HG02678 (cell line): ENCODE measurements at regions not wholly inside any gene's neighbourhood (a gene's known extent, or its start where the extent isn't known, plus 50 kb on each side); places are given as distances from the start of the nearest gene placed in this dataset.

ENCODE experiments used
- ATAC-seq: cut with Tn5 transposase; IDR thresholded peaks from one replicate; pipeline ENCODE4 v1.9.1; 2021; ENCODE audit warnings: mild to moderate bottlenecking, moderate library complexity; ENCODE audit not compliant: unreplicated experiment

- no peak for ATAC-seq
Measured at GRCh38 chr22:49660321-49660720, 167.4 kb downstream of the BRD1 start.

GRCh38 chr22:49659924-49660315 is 167.8 kb downstream of the BRD1 start:
- ATAC-seq = no peak

DNA sequence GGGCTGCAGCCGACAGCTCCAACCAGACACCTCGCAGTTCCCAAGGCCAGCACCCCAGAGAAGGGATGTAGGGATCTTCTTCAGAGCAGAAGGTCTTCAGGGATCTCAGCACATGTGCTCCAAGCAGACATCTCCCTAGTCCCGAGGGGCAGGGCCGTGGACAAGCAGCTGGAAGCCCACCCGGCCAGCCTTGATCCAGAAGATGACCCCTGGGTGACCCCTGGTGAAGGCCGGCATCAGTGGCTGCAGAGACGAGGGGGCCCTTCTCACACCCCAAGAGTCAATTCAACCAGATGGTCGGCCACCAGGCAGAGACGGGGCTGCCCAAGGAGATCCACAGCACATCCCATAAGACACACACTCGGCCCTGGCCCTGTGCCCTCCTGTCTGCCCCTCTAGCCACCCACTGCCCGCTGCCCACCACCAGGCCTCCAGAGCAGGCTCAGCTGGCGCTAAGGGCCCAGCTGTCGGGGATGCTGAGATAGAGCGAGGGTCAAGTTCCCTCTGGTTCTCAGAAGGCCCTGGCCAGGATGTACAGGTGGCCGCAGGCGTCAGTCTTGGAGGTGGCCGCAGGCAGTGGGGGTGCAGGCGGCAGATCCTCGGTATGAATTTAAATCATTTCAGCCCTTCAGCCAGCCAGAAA is 168.3 kb downstream of the BRD1 start:
- ATAC-seq = no peak

DNA sequence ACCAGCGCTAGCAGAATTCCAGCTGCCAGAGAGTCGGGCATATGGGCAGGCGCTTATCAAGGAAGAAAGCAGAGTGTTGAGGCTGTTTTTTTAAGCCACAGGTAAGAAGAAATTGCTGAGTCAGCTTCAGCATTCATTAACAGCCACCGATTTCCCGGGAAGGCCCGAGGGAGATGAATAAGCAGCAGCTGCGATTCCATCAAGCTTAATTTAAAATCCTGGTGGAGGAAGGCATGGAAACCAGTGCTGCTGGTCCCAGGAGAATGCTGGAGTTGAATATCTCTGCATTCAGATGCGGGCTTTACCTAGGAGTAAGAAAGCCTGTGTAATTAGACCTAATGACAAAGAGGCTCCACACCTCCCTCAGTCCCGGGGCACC is 168.8 kb downstream of the BRD1 start:
- ATAC-seq = no peak

GRCh38 chr22:49657974-49658590 is 169.6 kb downstream of the BRD1 start:
- ATAC-seq = no peak

DNA sequence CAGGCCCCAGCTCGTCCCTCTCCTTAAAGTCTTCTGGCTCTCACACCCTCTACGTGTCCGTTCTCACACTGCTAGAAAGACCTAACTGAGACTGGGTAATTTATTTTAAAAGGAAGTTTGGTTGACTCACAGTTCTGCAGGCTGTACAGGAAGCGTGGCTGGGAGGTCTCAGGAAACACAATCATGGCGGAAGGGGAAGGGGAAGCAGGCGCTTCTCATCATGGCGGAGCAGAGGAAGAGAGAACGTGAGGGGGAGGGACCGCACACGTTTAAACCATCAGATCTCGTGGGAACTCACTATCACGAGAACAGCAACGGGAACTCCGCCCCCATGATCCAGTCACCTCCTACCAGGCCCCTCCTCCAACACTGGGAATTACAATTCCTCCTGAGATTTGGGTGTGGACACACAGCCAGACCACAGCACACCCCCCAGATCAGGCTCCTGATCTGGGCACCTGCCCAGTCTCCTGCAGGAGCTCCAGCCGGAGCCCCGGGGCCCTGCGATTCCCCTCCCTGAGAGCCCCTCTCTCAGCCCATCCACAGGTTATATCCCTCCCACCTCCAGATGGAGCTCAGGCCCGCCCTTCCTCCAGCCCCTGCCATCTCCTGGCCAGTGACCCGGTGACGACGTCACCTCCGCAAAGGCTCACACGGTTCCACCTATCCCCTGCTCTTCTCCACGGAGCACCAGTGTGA is 170.2 kb downstream of the BRD1 start:
- peak; percentile 59 for ATAC-seq

- ATAC-seq = peak; percentile 37
Measured at GRCh38 chr22:49656883-49657274, 170.8 kb downstream of the BRD1 start.

GRCh38 chr22:49656291-49656851 is 171.3 kb downstream of the BRD1 start:
- no peak for ATAC-seq

DNA sequence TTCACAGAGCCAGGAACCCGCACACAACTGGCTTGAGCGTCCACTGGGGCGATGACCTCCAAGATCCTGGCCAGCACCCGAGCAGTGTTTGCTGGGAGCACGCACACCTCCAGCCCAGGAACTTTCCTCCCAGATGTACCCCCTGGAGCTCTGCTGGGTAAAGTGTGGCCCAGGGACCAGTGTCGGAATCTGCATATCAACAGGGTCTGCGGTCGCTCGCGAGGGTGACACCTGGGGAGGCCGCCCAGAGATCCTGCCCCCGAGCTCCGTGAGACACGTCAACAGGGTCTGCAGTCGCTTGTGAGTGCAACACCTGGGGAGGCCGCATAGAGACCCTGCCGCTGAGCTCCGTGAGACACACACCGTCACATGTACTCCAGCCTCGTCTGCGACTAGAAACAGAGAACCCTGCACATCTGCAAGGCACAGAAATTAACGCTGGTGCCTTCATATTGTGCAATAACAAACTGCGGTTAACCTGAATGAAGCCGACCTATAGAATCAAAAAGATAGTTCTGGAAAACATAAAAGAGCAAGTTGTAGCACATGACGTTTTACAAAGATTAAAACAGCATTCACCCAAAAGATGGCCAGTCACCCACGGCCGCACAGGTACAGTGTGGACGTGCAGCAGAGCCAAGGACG is 172.4 kb downstream of the BRD1 start:
- no peak for ATAC-seq

DNA sequence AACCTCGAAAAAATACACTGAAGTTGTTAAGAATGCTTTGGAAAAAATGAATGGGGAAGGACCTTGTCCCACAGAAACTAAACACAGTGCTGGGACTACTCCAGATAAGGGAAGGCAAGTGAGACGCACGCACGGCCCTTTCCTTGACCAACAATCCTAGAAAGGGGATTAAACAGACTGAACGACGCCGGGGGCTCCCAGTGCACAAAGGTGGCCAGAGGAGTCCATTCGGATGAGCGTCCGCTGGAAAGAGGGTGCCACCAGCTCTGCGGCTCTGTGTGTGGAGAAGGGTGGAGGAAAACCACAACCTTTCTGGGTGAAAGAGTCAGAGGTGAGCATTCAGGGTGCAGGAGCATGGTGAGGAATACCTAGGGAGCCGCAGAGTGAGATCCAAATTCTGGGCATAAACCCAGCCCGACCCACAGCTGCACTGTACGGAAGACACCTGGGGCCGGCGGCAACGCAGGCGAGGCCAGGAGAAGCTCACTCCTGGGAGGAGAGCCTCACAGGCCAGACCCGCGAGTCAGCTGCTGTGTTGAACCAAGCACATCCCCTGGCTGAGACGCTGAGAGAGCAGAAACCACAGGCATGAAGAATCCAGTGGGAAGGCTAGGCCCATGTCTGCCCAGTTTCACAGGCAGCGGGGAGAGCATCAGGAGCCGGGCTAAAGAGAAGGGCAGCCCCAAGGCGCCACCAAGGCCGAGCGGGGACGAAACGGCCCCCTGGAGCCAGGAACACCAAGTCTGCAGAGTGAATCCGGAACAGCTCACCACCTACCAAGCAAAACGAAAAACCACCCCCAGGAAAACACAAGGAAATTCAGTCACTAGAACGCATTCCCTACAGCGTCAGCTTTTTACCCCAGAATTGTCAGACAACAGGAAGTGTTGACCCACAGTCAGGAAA is 177.1 kb downstream of the BRD1 start:
- ATAC-seq = no peak

DNA sequence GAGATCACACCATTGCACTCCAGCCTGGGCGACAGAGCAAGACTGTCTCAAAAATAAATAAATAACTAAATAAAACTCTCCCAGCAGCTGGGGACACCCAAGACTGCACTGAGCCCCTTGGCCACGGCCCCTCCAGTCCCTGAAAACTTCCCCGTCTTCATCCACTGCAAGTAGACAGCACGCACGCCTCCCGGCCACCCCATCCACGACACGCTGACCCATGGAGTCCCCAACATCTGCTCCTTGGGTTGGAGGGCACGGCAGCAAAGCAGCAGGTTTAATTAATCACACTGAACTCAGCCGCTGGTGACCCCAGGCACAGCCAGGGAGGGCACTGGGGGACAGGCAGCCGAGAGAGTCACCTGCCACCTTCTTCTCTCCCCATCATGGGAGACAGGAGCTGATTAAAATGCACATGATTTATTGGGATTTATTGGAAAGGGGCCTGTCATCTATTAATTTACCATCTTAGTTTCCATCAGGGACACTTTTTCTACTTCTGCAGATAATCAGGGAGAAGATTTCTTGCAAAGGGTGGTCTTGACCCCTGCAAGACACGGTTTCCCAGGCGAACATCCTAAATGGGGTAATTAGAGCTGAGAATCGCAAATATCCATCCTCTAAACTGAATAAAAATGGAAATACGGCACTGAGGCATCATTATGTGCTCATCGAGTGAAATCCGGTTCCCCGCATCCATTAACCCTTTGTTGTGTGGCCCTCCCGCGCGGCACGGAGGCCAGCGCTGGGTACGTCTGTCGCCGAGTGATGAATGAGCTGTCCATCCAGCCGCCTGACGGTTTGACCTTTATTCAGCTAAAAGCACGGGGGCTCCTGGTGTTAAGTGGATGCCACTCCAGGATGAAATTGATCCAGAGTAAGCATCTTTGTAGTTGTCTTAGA is 178.3 kb downstream of the BRD1 start:
- no peak for ATAC-seq

DNA sequence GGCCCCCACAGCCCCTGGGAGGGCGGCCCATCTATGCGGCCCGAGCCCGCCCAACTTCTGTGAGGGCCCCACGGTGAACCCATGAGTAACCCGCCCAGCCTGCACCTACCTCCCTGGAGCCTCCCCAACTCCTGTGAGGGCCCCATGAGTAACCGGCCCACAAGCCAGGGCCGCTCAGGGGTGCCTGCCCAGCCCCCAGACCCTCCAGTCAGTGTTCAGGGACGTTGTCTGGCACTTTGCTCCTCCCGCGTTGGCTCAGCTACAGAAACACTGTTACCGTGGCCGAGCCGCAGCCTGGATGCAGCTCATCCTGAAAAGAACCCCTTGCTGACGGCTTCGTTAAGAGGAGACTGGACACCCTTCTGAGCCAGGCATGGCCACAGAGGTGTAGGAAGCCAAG is 179.6 kb downstream of the BRD1 start:
- ATAC-seq = no peak

DNA sequence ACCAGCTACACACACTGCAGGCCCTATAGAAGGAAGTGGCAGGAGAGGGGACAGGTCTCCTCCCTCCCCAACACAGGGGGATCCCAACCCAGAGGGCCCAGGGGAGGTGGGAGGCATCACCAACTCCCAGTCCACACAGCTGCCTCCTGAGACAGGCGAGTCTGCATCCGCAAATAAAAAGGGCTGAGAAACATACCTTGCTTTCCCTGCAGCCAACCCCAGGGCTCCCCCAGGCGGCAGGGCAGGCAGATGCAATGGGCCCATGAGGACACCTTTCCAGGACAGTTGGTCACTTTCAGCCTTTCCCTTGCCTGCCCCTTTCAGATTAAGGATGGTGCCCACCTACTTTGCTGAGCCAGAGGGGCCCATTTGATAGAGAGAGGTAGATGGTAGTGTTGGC is 180.0 kb downstream of the BRD1 start:
- no peak for ATAC-seq

- ATAC-seq = no peak
Measured at GRCh38 chr22:49646876-49647275, 180.8 kb downstream of the BRD1 start.

DNA sequence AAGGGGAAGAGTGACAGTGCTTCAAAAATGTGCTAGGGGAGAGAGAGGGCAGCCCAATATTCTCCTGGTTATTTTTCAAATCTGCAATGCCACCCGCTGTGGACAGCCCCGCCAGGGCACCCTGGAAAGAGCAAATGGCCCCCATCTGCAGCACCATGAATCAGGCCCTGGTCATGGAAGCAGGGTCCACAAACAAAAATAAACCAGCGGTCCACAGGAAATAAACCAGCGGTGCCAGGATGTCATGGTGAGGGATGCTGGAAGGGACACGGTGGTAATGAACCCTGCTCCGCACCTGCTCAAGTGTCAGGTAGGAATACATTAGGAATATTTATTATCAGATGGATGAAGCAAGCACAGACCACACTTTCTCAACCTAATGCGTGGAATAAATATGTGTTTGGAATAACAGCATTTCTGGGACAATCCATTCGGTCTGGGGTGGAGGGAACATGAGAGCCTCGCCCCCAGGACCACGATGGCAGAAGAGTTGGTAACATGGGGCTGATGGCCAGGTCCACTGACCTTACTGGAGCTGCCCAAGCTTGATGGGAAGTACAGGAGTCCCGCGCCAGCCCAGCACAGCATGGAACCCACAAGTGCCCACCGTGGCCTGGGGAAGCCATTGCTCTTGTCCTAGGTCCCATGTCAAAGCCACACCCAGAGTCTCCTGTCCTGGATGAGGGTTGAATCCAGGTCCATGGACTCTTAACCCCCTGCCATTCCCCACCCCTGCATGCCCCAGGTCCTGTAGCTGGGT is 181.7 kb downstream of the BRD1 start:
- no peak for ATAC-seq

GRCh38 chr22:49645257-49645656 is 182.4 kb downstream of the BRD1 start:
- ATAC-seq = no peak

DNA sequence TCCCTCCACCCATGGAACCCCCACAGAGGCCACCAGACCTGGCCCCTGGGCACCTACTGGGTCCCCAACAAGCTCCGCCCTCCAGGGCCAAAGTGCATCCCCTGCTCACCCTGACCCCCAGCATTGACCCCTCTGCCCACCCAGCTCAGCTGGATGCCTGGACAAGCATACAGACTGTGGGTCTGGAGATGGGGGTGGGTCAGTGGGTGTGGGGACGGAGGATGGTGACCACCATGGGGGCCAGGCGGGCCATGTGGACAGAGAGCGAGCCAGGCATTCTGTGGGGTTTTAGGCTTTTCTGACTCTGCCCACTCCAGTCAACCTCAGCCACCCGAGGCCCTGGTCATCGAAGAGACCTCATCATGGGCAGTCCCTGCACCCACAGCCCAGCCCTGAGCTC is 183.7 kb downstream of the BRD1 start:
- no peak for ATAC-seq

GRCh38 chr22:49643466-49643865 is 184.2 kb downstream of the BRD1 start:
- no peak for ATAC-seq

DNA sequence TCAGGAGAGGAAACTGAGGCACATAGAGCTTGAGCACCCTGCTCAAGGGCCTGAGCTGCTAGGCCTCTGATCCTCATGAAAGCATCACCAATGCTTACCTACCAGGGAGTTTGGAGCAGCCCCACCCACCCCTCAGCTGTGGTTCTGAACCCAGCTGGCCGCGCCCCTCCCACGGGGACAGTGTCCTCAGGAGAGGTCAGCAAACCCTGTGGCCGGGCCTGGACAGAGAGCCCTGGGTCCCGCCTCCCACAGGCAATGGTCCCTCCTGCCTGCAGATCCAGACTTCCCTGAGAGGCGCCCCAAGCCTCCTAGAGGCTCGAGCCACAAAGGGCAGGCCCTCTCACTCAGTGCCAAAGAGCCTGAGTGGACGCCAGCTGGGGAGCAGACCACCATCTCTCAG is 184.9 kb downstream of the BRD1 start:
- no peak for ATAC-seq
